ENCODE measurements at regions not wholly inside any gene's neighbourhood (a gene's known extent, or its start where the extent isn't known, plus 50 kb on each side); places are given as distances from the start of the nearest gene placed in this dataset.

DNA sequence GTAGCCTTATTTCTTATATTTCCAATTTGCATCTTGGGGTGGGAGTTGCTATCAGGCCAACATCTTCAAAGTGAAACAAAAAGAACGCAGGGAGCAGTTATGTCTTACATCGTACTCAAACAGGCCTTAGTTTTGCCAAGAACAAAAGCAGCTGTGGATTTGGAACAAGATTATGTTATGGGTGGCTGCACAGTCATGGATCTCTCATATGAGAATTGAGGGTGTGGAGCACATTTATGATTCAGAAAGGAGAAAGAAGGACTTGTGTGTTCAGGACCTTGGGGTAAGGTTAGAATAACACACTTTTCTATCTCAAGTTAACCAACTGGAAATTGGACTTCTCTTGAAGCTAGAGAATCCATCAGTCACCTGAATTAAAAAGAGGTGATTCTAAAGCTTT lies 259.9 kb downstream of the FOXA2 start:
- H3K36me3 Mint-ChIP-seq: no peaks in the 10 kb centered on the region
- Histone ChIP-seq H3K79me2 (ENCODE audit: insufficient read depth, low read length) (no peaks in the 10 kb centered on the region), H3K4me1 (ENCODE audit: control insufficient read depth in 1 of 2, insufficient read depth in 2 of 2, low read length in 2 of 2) (no peaks in the 10 kb centered on the region), H3K36me3 (replicated peaks in 1 of 2; ENCODE audit: control insufficient read depth in 1 of 2, insufficient read depth in 2 of 2, low read length in 2 of 2) (no peaks in the 10 kb centered on the region), H3K9me3 (replicated peaks in 1 of 2; ENCODE audit: control insufficient read depth in 1 of 2, insufficient read depth in 1 of 2, low read length in 2 of 2) (no peaks in the 10 kb centered on the region), H2AFZ (ENCODE audit: insufficient read depth, low read depth, low read length, poor library complexity, severe bottlenecking) (no peak overlapping the region), H3K9ac (ENCODE audit: insufficient read depth, low read length, poor library complexity, severe bottlenecking) (no peak overlapping the region), H4K20me1 (ENCODE audit: insufficient read depth, low read length) (no peaks in the 10 kb centered on the region), H3K27me3 (ENCODE audit: control insufficient read depth in 2 of 2, insufficient read depth in 2 of 2, low read length in 2 of 2) (peaks cover 2 to 8% of the 10 kb centered on the region in 2 donors), H3K27ac (ENCODE audit: low read depth in 1 of 2, low read length in 2 of 2) (no peak overlapping the region), H3K4me2 (replicated peaks; ENCODE audit: extremely low read depth, low read length, poor library complexity, severe bottlenecking) (no peak overlapping the region), H3K4me3 (replicated peaks in 1 of 3; ENCODE audit: low read depth in 2 of 3, low read length in 3 of 3) (no peak overlapping the region)
- peaks cover 0 to 1% (median 0%) of the 10 kb centered on the region in 7 donors for H3K9me3 Mint-ChIP-seq
- H3K27me3 Mint-ChIP-seq (ENCODE audit: low read depth in 3 of 3): peaks cover 4 to 22% (median 7%) of the 10 kb centered on the region in 3 donors
- 100% methylated on average over 2 of the region's 2 CpGs for WGBS (ENCODE audit: insufficient coverage)
- no peak overlapping the region for H3K27ac Mint-ChIP-seq
- intact Hi-C loops (cut with micrococcal nuclease): no loop called here
- TF ChIP-seq, protein P1, sequence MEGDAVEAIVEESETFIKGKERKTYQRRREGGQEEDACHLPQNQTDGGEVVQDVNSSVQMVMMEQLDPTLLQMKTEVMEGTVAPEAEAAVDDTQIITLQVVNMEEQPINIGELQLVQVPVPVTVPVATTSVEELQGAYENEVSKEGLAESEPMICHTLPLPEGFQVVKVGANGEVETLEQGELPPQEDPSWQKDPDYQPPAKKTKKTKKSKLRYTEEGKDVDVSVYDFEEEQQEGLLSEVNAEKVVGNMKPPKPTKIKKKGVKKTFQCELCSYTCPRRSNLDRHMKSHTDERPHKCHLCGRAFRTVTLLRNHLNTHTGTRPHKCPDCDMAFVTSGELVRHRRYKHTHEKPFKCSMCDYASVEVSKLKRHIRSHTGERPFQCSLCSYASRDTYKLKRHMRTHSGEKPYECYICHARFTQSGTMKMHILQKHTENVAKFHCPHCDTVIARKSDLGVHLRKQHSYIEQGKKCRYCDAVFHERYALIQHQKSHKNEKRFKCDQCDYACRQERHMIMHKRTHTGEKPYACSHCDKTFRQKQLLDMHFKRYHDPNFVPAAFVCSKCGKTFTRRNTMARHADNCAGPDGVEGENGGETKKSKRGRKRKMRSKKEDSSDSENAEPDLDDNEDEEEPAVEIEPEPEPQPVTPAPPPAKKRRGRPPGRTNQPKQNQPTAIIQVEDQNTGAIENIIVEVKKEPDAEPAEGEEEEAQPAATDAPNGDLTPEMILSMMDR (IDR thresholded peaks at IDR 0.05): no peak
- H3K4me3 Mint-ChIP-seq: peak overlapping the region in 1 of 2 donors; percentile 5
- H3K4me1 Mint-ChIP-seq: no peaks in the 10 kb centered on the region
- no peak for DNase-seq

DNA sequence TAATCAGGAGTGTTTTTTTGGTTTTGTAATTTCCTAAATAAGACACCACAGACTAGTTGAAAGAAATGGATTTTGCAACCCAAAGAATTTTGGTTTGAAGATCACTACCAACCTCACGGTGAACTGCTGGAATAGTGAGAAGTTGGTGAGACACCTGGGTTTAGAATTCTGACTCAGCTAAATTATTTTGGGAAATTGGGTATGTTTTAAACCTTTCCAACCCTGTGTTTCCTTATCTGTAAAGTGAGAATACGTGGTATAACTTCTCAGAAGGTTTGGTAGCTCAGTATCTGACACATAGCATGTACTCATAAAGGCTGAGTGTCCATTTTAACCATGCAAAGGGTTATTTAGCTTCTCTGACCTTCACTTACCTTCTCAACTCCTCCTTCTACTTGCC lies 261.9 kb downstream of the FOXA2 start:
- Histone ChIP-seq H3K36me3 (replicated peaks in 1 of 2; ENCODE audit: control insufficient read depth in 1 of 2, insufficient read depth in 2 of 2, low read length in 2 of 2) (no peaks in the 10 kb centered on the region), H3K79me2 (ENCODE audit: insufficient read depth, low read length) (no peaks in the 10 kb centered on the region), H3K27ac (ENCODE audit: low read depth in 1 of 2, low read length in 2 of 2) (no peak overlapping the region), H4K20me1 (ENCODE audit: insufficient read depth, low read length) (no peaks in the 10 kb centered on the region), H3K4me2 (replicated peaks; ENCODE audit: extremely low read depth, low read length, poor library complexity, severe bottlenecking) (no peak overlapping the region), H3K4me3 (replicated peaks in 1 of 3; ENCODE audit: low read depth in 2 of 3, low read length in 3 of 3) (no peak overlapping the region), H3K9me3 (replicated peaks in 1 of 2; ENCODE audit: control insufficient read depth in 1 of 2, insufficient read depth in 1 of 2, low read length in 2 of 2) (no peaks in the 10 kb centered on the region), H3K9ac (ENCODE audit: insufficient read depth, low read length, poor library complexity, severe bottlenecking) (no peak overlapping the region), H3K27me3 (ENCODE audit: control insufficient read depth in 2 of 2, insufficient read depth in 2 of 2, low read length in 2 of 2) (peaks cover 2 to 8% of the 10 kb centered on the region in 2 donors), H3K4me1 (ENCODE audit: control insufficient read depth in 1 of 2, insufficient read depth in 2 of 2, low read length in 2 of 2) (no peaks in the 10 kb centered on the region), H2AFZ (ENCODE audit: insufficient read depth, low read depth, low read length, poor library complexity, severe bottlenecking) (no peak overlapping the region)
- peaks cover 12 to 28% (median 13%) of the 10 kb centered on the region in 3 donors for H3K27me3 Mint-ChIP-seq (ENCODE audit: low read depth in 3 of 3)
- no peaks in the 10 kb centered on the region for H3K4me1 Mint-ChIP-seq
- H3K36me3 Mint-ChIP-seq: no peaks in the 10 kb centered on the region
- intact Hi-C loops (cut with micrococcal nuclease): no loop called here
- no peak overlapping the region for H3K27ac Mint-ChIP-seq
- TF ChIP-seq, protein P1 (IDR thresholded peaks at IDR 0.05): no peak
- WGBS (ENCODE audit: insufficient coverage): 20% methylated on average over 1 of the region's 2 CpGs
- DNase-seq: no peak
- no peaks in the 10 kb centered on the region for H3K9me3 Mint-ChIP-seq
- no peak overlapping the region for H3K4me3 Mint-ChIP-seq

Data from CD14-positive monocyte (primary cell).